IPS-NIHi7 (cell line): ENCODE measurements at regions not wholly inside any gene's neighbourhood (a gene's known extent, or its start where the extent isn't known, plus 50 kb on each side); places are given as distances from the start of the nearest gene placed in this dataset.

Source experiments
- DNase-seq: peaks from one replicate; pipeline ENCODE4 v3.0.0; 2012; ENCODE audit warnings: mixed read lengths; ENCODE audit errors: extremely low spot score

DNA sequence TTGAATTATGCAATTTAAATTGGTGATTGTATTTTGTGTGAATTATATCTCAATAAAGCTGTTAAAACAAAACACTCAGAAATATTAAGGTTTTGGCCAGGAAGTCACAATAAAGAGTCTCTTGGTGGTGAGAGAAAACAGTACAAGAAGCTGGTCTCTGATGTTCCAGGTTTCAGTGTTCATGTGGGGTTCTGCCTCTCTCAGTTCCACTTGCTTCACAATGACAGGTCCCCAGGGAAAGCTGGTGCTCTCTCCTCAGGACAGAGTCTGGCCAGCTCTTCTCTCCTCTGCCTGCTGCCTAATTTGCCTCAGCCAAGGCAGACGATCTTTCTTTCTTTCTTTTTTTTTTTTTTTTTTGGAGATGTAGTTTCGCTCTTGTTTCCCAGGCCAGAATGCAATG, 342.9 kb upstream of the PLXNA2 start:
- no peak for DNase-seq

DNA sequence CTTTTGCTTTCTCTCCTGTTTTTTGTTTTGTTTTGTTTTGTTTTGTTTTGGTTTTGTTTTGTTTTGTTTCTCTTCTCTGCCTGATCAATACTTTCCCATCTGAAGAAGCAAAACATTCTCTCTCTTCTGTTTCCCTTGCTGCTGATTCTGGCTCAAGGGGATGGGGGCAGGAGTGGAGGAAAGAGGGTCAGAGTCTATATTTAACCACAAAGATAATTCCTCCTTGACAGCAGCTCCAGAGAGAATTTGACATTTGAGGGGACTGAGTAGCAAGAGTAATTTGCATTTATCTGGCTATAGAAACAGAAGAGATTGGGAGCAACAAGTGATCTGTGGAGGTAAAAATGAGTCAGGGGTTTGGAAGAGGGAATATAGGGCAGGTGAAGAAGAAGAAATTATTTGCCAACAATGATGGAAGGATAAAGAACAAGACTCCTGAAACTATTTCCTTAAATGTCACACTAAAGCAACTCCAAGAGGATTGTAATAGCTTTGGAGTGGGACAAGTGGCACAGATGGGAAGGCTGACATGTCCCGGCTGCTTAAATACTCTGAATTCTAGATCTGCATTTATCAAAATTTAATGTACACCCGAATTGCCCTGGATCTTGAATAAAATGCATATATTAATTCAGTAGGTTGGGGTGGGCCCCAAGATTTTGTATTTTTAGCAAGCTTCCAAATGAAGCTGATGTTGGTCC, 349.3 kb upstream of the PLXNA2 start:
- no peak for DNase-seq

DNA sequence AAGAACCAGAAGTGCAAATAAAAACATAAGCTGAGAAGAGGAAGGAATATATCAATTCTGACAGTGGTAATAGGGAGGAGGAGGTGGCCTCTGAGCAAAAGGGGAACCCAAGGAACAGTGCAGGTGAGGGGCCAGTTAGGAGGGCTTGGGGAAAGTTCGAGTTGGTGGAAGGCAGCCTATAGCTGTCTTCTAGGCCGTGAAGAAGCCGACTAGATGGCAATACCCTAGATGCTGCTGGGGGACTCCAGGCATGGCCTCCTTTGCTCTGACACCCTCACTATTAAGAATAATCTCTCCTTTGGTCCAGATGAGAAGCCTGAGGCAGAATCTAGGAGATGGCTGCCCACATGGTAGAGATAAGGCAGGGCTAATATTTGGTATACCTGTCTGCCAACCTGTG, 351.1 kb upstream of the PLXNA2 start:
- DNase-seq: no peak

DNA sequence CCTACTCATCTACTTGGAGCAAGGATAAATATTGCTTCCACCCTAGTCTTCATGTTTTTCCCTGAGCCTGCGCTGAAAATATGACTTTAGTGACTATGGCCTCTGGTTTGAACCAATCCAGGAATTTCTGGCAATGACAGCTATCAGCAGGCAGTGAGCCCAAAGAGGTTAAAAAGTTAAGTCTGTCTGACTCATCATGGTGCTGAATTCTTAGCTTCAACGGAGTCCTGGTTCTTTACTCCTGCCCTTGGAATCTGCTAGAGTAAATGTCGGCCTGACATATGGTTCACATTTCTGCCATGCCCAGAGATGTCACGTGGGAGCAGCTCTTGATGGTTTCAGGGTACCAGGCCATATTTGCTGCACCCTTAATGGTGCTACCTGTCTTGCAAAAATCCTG, 351.6 kb upstream of the PLXNA2 start:
- no peak for DNase-seq

DNA sequence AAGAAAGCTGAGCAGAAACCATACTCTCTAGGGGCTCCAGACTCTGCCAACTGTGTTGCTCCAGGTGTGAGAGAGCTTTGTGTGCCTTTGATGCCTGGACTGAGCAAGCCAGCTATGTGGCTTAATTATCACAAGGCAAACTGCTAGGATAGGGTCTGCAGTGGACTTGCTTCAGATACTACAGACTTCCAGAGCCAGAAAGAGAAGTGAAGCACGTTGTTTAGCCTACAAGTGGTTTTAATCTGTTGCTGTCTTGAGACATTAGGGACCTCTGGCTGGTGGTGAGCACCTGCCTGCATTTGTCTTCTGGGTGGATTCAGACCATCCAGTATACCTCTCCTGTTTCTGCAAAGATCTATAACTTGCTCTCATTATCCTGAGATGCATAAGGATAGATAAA, 353.4 kb upstream of the PLXNA2 start:
- DNase-seq: no peak

DNA sequence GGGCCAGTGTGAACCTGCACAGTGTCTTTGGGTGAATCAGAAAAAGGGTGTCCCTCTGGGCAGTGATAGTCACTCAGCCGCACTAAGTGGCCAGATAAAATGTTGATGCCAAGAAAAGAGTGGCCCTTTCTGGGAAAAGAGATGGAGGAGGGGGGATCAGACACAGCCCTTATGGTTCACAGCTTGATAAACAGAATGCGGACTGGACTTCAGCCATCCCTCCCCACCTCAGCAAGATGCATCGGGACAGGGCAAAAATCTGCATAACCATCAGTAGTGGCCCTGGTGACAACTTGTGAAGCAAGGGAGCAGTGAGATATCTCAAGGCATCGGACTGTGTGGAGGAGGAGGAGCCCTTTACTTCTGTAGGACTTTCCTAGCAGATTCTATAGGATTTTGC, 353.8 kb upstream of the PLXNA2 start:
- DNase-seq: no peak

DNA sequence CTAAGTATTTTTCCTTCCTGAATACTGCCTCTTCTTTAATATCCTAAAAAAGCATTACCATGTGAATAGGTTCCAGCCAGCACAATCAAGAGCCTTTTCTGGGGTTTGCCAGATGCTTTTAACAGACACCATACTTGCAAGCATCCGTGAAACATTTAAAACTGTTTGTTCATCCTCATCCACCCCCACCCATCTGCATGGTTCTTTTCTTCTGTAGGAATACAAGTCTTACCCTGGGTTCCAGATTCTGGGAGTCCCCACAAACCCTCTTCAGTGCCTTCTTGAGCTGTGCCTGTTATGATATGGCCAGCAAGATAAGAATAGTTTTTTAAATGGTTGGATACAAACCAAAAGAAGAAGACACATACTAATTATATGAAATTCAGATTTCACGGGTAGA, 354.9 kb upstream of the PLXNA2 start:
- no peak for DNase-seq

DNA sequence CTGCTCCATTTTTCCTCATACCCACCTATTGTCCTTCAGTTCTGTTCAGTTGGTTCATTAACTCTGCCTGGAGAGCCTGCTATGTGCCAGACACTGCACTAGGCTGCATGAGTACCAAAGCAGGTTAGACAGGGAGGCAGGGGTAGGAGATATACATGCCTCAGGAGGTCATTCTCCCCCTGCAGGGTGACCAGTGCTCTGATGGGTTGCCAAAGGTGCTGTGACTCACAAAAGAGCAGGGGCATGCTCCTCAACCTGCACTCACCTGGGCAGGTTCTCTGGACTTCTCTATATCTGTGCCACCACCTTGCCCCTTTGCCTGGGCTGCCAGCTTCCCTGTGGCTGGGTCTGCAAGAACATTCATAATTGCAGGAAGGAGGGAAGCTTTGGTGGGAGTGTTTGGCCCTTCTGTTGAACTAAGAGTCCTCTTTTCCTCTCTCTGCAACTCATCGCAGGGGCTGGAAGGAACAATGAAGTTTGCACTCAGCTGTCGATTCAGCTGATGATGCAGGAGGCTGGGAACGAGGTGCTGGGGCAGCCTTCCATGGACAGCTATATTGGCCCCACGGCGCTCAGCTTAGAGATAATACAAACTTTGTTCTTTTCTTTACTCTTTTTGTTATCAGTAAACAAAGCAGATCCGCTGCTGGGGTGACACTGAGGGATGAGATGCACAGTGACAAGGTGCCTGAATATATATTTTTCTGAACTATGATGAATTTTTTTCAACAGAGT, 356.4 kb upstream of the PLXNA2 start:
- peak; percentile 35 for DNase-seq

DNA sequence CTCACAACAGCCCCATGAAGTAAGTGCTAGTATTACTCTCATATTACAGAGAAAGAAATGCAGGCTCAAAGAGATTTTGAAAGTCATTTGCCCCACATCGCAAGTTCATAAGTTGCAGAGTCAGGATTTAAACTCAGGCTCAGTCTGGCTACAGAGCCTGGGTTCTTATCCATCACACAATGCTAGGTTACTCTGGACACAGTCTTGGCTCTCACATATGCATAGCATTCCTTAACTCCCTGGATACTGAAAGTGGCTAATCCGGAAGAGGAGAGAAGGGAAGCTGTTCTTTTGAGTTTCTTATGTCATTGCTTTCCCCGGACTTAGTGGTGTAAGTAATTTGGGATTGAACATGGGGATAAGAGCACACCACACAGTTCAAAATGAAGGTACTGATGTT, 357.4 kb upstream of the PLXNA2 start:
- DNase-seq: no peak

DNA sequence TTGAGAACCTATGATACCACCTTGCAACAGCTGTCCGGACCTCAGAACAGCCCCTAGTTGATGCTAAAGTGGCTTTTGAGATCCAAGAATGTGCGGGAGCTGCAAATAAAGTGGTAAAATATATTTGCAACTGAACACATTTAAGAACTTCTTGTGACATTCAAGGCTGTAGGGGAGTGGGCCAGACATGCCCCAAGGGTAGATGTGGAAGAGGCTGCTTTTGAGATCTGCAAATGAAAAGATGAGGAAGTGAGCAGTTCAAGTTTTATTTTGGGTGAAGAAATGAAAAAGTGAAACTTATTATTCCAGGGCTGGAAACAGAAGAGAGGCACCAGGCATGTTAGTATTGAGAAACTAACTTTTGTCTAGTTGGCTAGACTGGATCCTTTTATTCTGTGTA, 359.5 kb upstream of the PLXNA2 start:
- no peak for DNase-seq

DNA sequence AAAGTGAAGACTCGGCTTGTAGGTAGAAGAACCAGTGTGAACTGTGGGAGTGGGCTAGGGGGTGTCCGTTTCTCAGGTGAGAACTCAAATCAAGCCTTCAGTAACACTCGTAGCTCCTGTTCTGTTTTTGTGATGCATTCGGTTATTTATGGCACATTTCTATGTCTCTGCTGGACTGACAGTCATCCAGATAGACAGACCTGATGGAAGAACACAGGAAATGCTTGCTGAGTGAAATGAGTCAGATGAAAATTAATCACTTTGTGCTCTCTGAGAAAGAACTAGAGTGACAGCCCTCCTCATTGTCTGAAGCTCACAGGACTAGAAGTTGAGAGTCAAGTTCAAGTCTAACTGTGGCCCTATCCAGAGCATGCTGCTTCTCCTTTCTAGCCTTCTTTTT, 360.1 kb upstream of the PLXNA2 start:
- DNase-seq: no peak

DNA sequence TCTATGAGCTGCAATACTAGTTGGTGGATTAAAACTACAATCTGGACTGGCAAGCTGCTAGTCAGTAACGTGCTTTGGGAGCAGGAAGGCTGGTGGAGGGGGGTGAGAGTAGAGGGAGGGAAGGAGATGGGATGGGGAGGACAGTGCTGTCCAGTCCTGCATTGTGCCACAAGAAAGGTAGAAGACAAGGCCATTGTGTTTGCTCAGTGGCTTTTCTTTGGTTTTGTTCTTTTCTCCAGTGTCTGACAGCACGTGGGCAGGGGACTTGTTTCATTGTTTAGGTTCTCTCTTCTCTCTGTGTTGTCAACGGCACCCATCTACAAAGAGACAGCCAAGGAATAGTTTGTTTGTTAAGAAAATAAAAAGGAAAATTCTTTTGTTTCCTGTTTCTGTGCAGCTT, 362.8 kb upstream of the PLXNA2 start:
- no peak for DNase-seq

DNA sequence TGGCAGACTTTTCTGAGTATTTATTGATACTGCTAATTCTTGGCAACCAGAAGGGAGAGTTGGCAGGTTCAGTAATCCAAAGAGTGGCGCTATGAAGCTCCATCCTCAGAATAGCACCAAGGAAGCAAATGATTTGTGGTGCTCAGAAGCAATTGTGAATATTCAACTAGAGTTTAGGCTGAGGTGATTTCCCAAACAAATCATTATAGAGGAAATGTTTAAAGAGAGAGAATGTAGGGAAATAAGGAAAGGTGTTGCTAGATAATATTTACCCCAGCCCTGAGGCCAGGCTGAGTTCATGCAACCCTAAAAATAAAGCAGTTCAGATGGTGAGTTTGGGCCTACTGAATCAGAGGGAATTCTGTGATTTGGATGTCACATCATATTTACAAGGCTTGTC, 363.4 kb upstream of the PLXNA2 start:
- DNase-seq: no peak

DNA sequence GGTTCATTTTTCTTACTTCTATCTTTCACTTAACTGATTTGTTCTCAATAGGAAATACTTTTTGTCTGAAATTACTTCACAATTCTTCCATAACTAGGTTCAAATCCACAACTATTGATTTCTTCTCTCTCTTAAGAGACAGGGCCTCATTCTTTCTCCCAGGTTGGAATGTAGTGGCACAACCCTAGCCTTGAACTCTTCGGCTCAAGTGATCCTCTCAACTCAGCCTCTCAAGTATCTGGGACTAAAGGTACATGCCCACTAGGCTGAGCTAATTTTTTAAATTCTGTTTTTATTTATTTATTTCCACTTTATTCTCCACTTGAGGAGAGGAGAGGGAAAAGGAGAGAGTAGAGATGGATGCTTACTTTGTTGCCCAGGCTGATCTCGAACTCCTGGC, 370.4 kb upstream of the PLXNA2 start:
- DNase-seq: no peak

DNA sequence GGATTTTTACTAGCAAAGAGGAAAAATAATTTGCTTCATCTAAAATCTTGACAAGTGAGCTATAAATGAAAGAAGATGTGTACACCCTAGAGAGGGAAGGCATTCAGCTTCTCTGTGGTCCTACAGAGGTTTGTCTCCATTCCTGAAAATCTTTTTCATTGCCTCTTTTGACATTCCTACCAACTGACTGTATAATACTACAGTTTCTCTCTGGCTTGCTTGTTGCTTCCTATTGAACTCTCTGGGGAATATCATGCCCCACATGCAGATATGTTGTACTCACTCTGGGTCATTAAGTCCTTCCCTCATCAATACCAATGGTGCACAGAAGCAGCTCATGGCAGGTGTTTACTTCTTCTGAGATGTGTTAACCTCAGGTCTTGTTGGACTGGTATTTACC, 371.2 kb upstream of the PLXNA2 start:
- DNase-seq: no peak

DNA sequence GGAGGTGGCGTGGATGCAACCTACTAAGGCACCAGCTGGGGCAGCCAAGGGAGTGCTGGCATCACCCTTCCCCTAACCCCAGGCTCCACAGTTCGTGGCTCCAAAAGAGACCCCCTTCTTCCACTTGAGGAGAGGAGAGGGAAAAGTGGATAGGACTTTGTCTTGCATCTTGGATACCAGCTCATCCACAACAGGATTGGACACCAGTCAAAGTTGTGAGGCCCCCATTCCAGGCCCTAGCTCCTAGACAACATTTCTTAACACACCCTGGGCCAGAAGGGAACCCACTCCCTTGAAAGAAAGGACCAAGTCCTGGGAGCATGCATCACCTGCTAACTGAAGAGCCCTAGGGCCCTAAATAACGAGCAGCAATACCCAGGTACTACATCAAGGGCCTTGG, 372.6 kb upstream of the PLXNA2 start:
- DNase-seq: no peak

DNA sequence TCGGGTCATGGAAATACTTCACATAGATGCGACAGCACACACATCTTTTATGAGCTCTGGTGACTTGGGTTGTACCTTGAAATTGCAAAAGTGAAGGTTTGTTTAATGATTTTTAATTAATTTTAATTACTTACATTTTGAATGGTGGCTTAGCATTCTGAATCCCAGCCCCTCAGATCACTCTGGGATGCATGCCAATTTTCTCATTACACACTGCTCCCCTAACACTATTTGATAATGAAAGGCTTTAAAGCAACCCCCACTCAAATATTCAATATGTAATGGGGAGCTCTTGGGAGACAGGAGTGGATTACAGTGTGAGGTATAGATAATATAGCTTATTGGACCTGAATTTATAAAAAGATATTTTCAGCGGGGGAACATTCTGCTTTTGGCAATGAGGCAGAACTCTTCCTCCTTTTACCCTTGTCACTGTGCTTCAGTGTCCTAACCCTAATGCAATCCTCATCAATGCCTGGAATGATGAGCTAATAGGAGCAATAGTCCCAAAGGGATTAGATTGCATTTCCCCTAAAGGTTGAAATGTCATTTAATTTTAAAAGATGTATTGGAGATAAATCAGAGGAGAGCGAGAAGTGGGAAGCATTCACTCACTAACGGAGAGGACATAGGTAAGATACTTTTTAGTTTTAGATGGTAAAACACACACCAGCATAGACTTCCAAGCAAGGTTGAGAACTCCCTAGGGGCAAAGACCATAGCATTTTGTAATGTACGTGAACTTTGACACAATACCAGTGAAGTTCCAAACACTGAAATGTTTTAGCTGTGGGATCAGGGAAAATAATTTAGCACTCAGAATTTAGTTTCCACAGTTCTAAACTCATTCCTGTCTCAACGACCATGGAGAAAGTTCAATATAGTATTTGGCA, 384.1 kb upstream of the PLXNA2 start:
- no peak for DNase-seq

DNA sequence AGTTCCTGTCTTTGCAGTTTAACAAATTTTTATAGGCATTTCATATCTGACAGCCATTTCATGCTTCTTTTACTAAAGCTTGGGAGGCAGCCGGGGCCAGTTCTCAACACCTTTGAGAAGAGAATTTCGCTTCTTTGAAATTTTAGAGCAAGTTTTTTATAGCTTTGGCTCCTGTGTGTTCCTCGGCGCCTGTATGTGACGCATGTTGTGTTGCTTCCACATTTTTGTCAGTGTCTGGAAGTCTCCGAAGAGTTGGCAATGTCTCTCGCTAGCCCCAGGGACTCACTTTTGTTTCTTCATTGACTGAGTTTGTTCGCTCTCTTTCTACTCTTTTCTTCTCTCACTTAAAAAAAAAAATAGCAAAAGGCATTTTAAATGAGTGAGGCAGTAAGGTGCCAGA, 386.9 kb upstream of the PLXNA2 start:
- no peak for DNase-seq

DNA sequence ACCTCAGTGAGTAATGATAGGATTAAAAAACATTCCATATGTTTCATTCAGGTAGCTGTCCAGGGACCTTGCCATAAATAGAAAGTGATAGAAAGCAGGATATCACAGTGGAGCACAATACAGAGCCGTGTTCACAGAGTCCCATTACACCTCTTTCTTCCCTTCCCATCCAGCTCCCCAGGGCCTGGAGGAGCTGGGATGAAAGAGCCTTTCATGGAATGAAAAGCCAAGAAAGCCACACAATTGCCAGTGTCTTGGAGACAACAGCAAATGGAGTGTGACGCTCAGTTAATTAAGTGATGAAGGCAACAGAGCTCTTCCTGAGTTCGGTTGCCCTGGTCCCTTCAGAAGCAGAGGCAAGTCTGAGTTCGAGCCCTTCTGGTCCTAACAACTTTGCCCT, 387.3 kb upstream of the PLXNA2 start:
- DNase-seq: no peak

DNA sequence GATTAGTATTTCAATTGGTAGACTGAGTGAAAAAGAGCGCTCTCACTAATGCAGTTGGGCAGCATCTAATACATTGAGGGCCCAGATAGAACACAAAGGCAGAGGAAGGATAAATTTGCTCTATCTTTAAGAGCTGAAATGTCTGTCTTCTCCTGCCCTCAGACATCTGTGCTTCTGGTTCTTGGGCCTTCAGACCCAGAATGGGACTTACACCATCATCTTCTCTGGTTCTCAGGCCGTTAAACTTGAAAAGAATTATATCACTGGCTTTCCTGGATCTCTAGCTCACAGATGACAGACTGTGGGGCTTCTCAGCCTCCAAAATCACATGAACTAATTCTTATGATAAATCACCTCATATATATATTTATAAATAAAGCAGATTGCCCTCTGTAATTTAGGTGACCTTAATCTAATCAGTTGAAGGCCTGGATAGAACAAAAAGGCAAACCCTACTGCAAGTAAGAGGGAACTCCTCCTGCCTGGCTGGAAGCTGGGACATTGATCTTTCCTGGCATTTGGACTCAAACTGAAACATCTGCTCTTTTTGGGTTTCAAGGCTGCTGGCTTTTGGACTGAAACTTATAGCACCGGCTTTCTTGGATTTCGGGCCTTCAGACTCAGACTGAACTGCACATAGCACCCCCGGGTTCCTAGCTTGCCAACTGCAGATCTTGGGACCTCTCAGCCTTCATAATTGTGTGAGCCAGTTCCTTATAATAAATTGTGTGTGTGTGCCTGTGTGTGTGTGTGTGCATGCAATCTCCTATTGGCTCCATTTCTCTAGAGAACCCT, 390.4 kb upstream of the PLXNA2 start:
- DNase-seq: no peak

DNA sequence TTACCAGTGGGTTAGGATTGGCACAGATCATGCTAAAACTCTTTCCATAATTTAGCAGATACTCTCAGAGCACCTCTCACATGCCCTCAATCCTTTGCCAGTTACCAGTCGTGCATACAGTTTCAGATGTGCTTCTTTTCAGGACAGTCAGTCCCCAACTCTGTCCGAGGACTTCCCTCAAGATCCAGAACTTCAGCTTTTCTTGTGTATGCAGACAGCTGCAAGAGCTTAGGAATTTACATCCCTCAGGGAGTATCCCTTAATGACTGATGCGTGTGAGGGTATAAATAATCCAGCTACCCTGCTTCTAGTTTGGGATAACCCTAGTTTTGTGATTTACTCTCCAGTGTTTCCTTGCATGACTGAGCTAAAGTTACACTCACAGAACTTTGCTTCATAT, 393.0 kb upstream of the PLXNA2 start:
- no peak for DNase-seq

DNA sequence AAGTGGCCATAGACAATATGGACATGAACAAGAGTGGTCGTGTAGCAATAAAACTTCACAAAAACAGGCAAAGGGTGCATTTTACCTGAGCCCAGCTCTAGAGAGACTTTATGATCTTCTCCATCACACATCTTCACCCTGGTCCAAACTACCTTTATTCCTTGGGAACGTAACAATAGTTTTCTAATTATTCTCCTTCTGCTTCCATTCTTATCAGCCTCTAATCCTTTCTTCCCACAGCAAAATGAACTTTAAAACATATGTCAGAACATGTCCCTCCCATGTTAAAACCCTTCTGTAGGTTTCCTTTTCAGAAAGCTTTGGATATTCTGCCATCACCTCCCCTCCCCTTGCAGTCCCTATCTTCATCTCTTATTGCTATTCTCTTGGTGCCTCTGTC, 395.2 kb upstream of the PLXNA2 start:
- DNase-seq: no peak
